BJ (cell line): ENCODE measurements at regions not wholly inside any gene's neighbourhood (a gene's known extent, or its start where the extent isn't known, plus 50 kb on each side); places are given as distances from the start of the nearest gene placed in this dataset.
"Not testable (repeated sequence)": the region's sequence is repeated elsewhere in the genome, so short reads cannot be mapped to it uniquely, and the experiment has no call there.

Experiments used
- CTCF ChIA-PET: fragments of 350-600 bp; formaldehyde crosslinking; extraction: SDS; loops from one replicate; lab custom pipeline; 2021; ENCODE audit warnings: antibody characterized with exemption, inconsistent platforms; lab: Yijun Ruan, JAX
- POLR2A ChIA-PET: fragments of 300-600 bp; sonication (Branson Sonifier 250); formaldehyde crosslinking; extraction: SDS; loops from one replicate; lab custom pipeline; 2021; ENCODE audit warnings: antibody characterized with exemption; lab: Charles Lee
- DNase-seq: peaks from one replicate; pipeline ENCODE4 v3.0.0-alpha.2; 2011; ENCODE audit warnings: low read depth
- H3K27me3 ChIP-seq: 2 replicates; pipeline ENCODE4 v1.6.0; 2011; ENCODE audit warnings: low read length; ENCODE audit not compliant: control insufficient read depth, insufficient read depth
- H3K36me3 ChIP-seq: 2 replicates; pipeline ENCODE4 v1.5.1; 2011; ENCODE audit warnings: low read length; ENCODE audit not compliant: control insufficient read depth, insufficient read depth
- H3K4me3 ChIP-seq: 2 replicates; pipeline ENCODE4 v1.5.1; 2011; ENCODE audit warnings: low read depth, mild to moderate bottlenecking, control low read depth, low read length
- CTCF ChIP-seq: IDR thresholded peaks from 2 replicates; pipeline ENCODE4 v1.5.1; 2011; ENCODE audit warnings: low read depth, mild to moderate bottlenecking, control low read depth, inconsistent platforms, low read length, moderate library complexity; ENCODE audit not compliant: insufficient read depth

GRCh38 chr1:65538086-65538485 is 117.6 kb downstream of the LEPR start:
- POLR2A ChIA-PET = no interaction called here
- TF ChIP-seq CTCF = no peak
- H3K36me3 ChIP-seq = no peaks in the 10 kb centered on the region
- CTCF ChIA-PET = no interaction called here
- DNase-seq = no peak
- no peaks in the 10 kb centered on the region for H3K27me3 ChIP-seq
- no peak overlapping the region for H3K4me3 ChIP-seq

GRCh38 chr1:65538664-65539063 is 118.2 kb downstream of the LEPR start:
- POLR2A ChIA-PET = no interaction called here
- DNase-seq = no peak
- TF ChIP-seq CTCF = no peak
- Histone ChIP-seq H3K27me3 (no peaks in the 10 kb centered on the region), H3K4me3 (no peak overlapping the region), H3K36me3 (no peaks in the 10 kb centered on the region)
- CTCF ChIA-PET = interaction anchor here (0.6 to 1.0 kb wide), 2 partner anchors 51 to 60 kb away, joined by 3 to 5 read pairs; no protein-coding TSS in a partner anchor

- DNase-seq = no peak
- Histone ChIP-seq H3K27me3 (no peaks in the 10 kb centered on the region), H3K36me3 (no peaks in the 10 kb centered on the region), H3K4me3 (no peak overlapping the region)
- TF ChIP-seq CTCF = no peak
- ChIA-PET CTCF (interaction anchor here (0.6 to 1.0 kb wide), 2 partner anchors 52 to 61 kb away, joined by 3 to 5 read pairs; no protein-coding TSS in a partner anchor), POLR2A (no interaction called here)
Measured at GRCh38 chr1:65539266-65540131, 119.0 kb downstream of the LEPR start.

GRCh38 chr1:65541161-65541560 is 120.7 kb downstream of the LEPR start:
- POLR2A ChIA-PET = no interaction called here
- CTCF ChIA-PET = no interaction called here
- no peak for DNase-seq
- TF ChIP-seq CTCF = no peak
- Histone ChIP-seq H3K4me3 (no peak overlapping the region), H3K27me3 (no peaks in the 10 kb centered on the region), H3K36me3 (no peaks in the 10 kb centered on the region)

- no peaks in the 10 kb centered on the region for H3K36me3 ChIP-seq
- no peak overlapping the region for H3K4me3 ChIP-seq
- CTCF ChIA-PET = no interaction called here
- no peaks in the 10 kb centered on the region for H3K27me3 ChIP-seq
- POLR2A ChIA-PET = no interaction called here
- TF ChIP-seq CTCF = no peak
- DNase-seq = no peak
Measured at GRCh38 chr1:65541865-65542264, 121.4 kb downstream of the LEPR start.

GRCh38 chr1:65542592-65542991 is 122.1 kb downstream of the LEPR start:
- H3K4me3 ChIP-seq, CTCF ChIA-PET, H3K27me3 ChIP-seq, DNase-seq, H3K36me3 ChIP-seq, POLR2A ChIA-PET: not testable (repeated sequence)

- H3K4me3 ChIP-seq, POLR2A ChIA-PET, H3K27me3 ChIP-seq, CTCF ChIA-PET, H3K36me3 ChIP-seq, DNase-seq: not testable (repeated sequence)
Measured at GRCh38 chr1:65550306-65551010, 130.0 kb downstream of the LEPR start.
